Caco-2 (cell line): ENCODE measurements at regions not wholly inside any gene's neighbourhood (a gene's known extent, or its start where the extent isn't known, plus 50 kb on each side); places are given as distances from the start of the nearest gene placed in this dataset.

Experiments
- BruUV-seq: library from RNA; stranded (reverse); fragments of 400-500 nt; replicated peaks from 2 replicates; lab custom pipeline; 2021; lab: Mats Ljungman, UMichigan
- CTCF ChIA-PET: fragments of 300-600 bp; sonication (Branson Sonifier 250); formaldehyde crosslinking; loops from one replicate; lab custom pipeline; 2022; ENCODE audit warnings: antibody characterized with exemption; lab: Charles Lee
- POLR2A ChIA-PET: fragments of 300-600 bp; sonication (Branson Sonifier 250); formaldehyde crosslinking; loops from one replicate; lab custom pipeline; 2022; ENCODE audit warnings: antibody characterized with exemption; lab: Charles Lee
- DNase-seq, 2 experiments: peaks; one replicate each; pipeline versions ENCODE4 v3.0.0 to v3.0.0-alpha.2; 2020 to 2022
- H3K27me3 ChIP-seq: replicated peaks from 2 replicates; pipeline ENCODE4 v1.6.0; 2011; ENCODE audit warnings: low read length; ENCODE audit not compliant: control insufficient read depth, insufficient read depth
- H3K36me3 ChIP-seq: 2 replicates; pipeline ENCODE4 v1.5.1; 2011; ENCODE audit warnings: low read length; ENCODE audit not compliant: control insufficient read depth, insufficient read depth
- H3K4me1 ChIP-seq: fragments of 250-450 bp; sonication (Bioruptor Pico); 2 replicates; pipeline ENCODE4 v1.5.1; 2020; ENCODE audit warnings: mild to moderate bottlenecking
- H3K4me3 ChIP-seq: 2 replicates; pipeline ENCODE4 v1.5.1; 2011; ENCODE audit warnings: low read depth, mild to moderate bottlenecking, control low read depth, low read length
- H3K9me3 ChIP-seq: fragments of 250-450 bp; sonication (Bioruptor Pico); 2 replicates; pipeline ENCODE4 v1.5.1; 2020; ENCODE audit warnings: mild to moderate bottlenecking, moderate library complexity
- H3K27ac Mint-ChIP-seq: one replicate; pipeline ENCODE4 v1.8.0; 2022; ENCODE audit warnings: mixed read lengths; ENCODE audit not compliant: unreplicated experiment
- H3K27me3 Mint-ChIP-seq: one replicate; pipeline ENCODE4 v1.8.0; 2022; ENCODE audit warnings: mixed read lengths; ENCODE audit not compliant: insufficient read depth, unreplicated experiment
- H3K36me3 Mint-ChIP-seq: one replicate; pipeline ENCODE4 v1.8.0; 2022; ENCODE audit warnings: mild to moderate bottlenecking, mixed read lengths; ENCODE audit not compliant: insufficient read depth, unreplicated experiment
- H3K4me1 Mint-ChIP-seq: one replicate; pipeline ENCODE4 v1.8.0; 2022; ENCODE audit warnings: low read depth, mixed read lengths; ENCODE audit not compliant: unreplicated experiment
- H3K4me3 Mint-ChIP-seq: one replicate; pipeline ENCODE4 v1.8.0; 2022; ENCODE audit warnings: mild to moderate bottlenecking, moderate library complexity, mixed read lengths; ENCODE audit not compliant: unreplicated experiment
- H3K9me3 Mint-ChIP-seq: one replicate; pipeline ENCODE4 v1.8.0; 2022; ENCODE audit warnings: mixed read lengths; ENCODE audit not compliant: unreplicated experiment
- CTCF ChIP-seq, 2 experiments: fragments of 200-600 bp in 1 of 2; IDR thresholded peaks; 1 replicate in 1 of 2; 2 replicates in 1 of 2; pipeline versions ENCODE4 v1.5.1 to v1.8.0; 2011 to 2022; ENCODE audit warnings: antibody characterized with exemption in 1 of 2, control low read depth in 1 of 2, inconsistent platforms in 1 of 2, low read depth in 1 of 2, low read length in 1 of 2, mild to moderate bottlenecking in 1 of 2, moderate library complexity in 1 of 2; ENCODE audit not compliant: insufficient read depth in 1 of 2, severe bottlenecking in 1 of 2, unreplicated experiment in 1 of 2
- intact Hi-C: fragments of 100-400 bp; cut with micrococcal nuclease; formaldehyde crosslinking; loops from one replicate; pipeline ENCODE4 v1.10.0; 2022; ENCODE audit not compliant: unreplicated experiment

GRCh38 chr2:81263989-81264388 is 959.4 kb upstream of the LRRTM1 start:
- Histone ChIP-seq H3K36me3 (no peaks in the 10 kb centered on the region), H3K4me3 (no peak overlapping the region), H3K4me1 (no peaks in the 10 kb centered on the region), H3K27me3 (no peaks in the 10 kb centered on the region), H3K9me3 (no peaks in the 10 kb centered on the region)
- DNase-seq, result no peak
- H3K27me3 Mint-ChIP-seq, result no peaks in the 10 kb centered on the region
- no TSS peak for BruUV-seq
- H3K4me1 Mint-ChIP-seq, result no peaks in the 10 kb centered on the region
- H3K4me3 Mint-ChIP-seq, result no peak overlapping the region
- intact Hi-C loops, result no loop called here
- ChIA-PET POLR2A (no interaction called here), CTCF (no interaction called here)
- H3K9me3 Mint-ChIP-seq, result peaks cover 1% of the 10 kb centered on the region
- no peak overlapping the region for H3K27ac Mint-ChIP-seq
- no peak for TF ChIP-seq CTCF (IDR thresholded peaks at IDR 0.05; ENCODE audit: insufficient read depth in 1 of 2, low read depth in 1 of 2, low read length in 1 of 2, severe bottlenecking in 1 of 2, unreplicated experiment in 1 of 2)
- H3K36me3 Mint-ChIP-seq, result no peaks in the 10 kb centered on the region

GRCh38 chr2:81260320-81260719 is 955.8 kb upstream of the LRRTM1 start:
- no peaks in the 10 kb centered on the region for H3K9me3 Mint-ChIP-seq
- Histone ChIP-seq H3K36me3 (no peaks in the 10 kb centered on the region), H3K4me1 (no peaks in the 10 kb centered on the region), H3K4me3 (no peak overlapping the region), H3K27me3 (no peaks in the 10 kb centered on the region), H3K9me3 (no peaks in the 10 kb centered on the region)
- no peaks in the 10 kb centered on the region for H3K27me3 Mint-ChIP-seq
- no peak overlapping the region for H3K4me3 Mint-ChIP-seq
- H3K36me3 Mint-ChIP-seq, result no peaks in the 10 kb centered on the region
- no TSS peak for BruUV-seq
- H3K27ac Mint-ChIP-seq, result no peak overlapping the region
- no peak for DNase-seq
- ChIA-PET POLR2A (no interaction called here), CTCF (no interaction called here)
- no peaks in the 10 kb centered on the region for H3K4me1 Mint-ChIP-seq
- TF ChIP-seq CTCF (IDR thresholded peaks at IDR 0.05; ENCODE audit: insufficient read depth in 1 of 2, low read depth in 1 of 2, low read length in 1 of 2, severe bottlenecking in 1 of 2, unreplicated experiment in 1 of 2), result no peak
- intact Hi-C loops, result no loop called here

- Histone ChIP-seq H3K4me1 (no peaks in the 10 kb centered on the region), H3K4me3 (no peak overlapping the region), H3K36me3 (no peaks in the 10 kb centered on the region), H3K27me3 (no peaks in the 10 kb centered on the region), H3K9me3 (no peaks in the 10 kb centered on the region)
- Mint-ChIP-seq H3K36me3 (no peaks in the 10 kb centered on the region), H3K27me3 (no peaks in the 10 kb centered on the region), H3K4me3 (no peak overlapping the region), H3K4me1 (no peaks in the 10 kb centered on the region), H3K9me3 (no peaks in the 10 kb centered on the region), H3K27ac (no peak overlapping the region)
- ChIA-PET CTCF (no interaction called here), POLR2A (no interaction called here)
- no peak for TF ChIP-seq CTCF (IDR thresholded peaks at IDR 0.05; ENCODE audit: insufficient read depth in 1 of 2, low read depth in 1 of 2, low read length in 1 of 2, severe bottlenecking in 1 of 2, unreplicated experiment in 1 of 2)
- BruUV-seq, result no TSS peak
- no peak for DNase-seq
- intact Hi-C loops, result no loop called here
Measured at GRCh38 chr2:81250270-81250669, 945.7 kb upstream of the LRRTM1 start.
